ENCODE measurements at regions not wholly inside any gene's neighbourhood (a gene's known extent, or its start where the extent isn't known, plus 50 kb on each side); places are given as distances from the start of the nearest gene placed in this dataset.
"Not testable (repeated sequence)": the region's sequence is repeated elsewhere in the genome, so short reads cannot be mapped to it uniquely, and the experiment has no call there.

DNA sequence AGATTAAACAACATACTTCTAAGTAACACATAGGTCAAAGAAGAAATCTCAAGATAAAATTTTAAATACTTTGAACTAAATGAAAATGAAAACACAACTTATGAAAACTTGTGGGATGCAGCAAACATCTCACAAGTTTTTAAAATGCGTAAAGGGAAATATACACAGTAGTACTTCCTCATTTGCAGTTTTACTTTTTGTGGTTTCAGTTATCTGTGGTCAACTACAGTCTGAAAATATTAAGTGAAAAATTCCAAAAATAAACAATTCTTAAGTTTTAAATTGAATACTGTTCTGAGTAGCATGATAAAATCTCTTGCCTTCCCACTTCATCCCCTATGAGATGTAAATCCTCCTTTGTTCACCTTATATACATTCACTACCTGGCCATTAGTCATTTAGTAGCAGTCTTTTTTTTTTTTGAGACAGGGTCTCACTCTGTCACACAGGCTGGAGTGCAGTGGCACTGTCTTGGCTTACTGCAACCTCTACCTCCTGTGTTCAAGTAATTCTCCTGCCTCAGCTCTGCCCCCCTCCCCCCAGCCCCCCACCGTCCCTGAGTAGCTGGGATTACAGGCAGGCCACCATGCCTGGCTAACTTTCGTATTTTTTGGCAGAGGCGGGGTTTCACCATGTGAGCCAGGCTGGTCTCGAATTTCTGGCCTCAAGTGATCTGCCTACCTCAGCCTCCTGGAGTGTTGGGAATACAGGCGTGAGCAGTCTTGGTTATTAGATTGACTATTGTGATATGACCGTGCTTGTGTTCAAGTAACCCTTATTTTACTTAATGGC lies 154.6 kb upstream of the AHI1 start:
- peak; percentile 48 for DNase-seq (ENCODE audit: low spot score)

DNA sequence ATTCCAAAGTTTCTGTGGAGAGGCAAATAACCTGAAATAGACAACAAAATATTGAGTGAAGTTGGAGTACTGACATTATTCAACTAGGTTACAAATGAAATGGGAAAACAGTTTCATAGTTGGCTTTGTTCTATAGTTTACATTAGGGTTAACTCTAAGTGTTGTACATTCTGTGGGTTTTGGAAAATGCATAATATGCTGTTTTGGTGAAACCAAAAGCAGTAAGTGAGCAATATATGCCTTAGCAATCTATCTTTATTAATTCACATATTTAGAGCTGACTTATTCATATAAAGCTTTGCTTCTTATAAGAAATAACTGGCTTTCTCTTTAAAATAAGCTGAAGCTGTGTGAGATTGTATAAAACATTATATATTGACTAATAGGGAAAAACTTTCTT lies 157.5 kb upstream of the AHI1 start:
- no peak for DNase-seq (ENCODE audit: low spot score)

DNA sequence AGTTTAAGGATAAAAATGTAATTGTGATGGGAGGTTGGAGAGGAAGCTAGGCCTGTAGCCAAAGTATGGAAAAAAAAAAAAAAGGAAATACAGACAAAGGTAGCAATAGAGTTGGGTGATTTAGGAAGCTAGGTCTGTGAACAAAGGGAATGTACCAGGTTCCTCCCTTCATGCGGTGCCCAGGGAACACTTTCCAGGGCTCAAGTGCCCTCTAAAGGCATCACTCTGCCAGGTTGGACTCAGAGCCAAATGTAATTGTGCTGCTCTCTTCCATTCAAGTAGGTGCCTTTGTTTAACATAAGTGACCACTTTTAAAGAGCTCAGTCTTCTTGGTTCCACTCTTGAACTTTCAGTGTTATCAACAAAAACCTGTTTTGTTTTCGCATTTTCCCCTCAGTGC lies 159.7 kb upstream of the AHI1 start:
- no peak for DNase-seq (ENCODE audit: low spot score)

DNA sequence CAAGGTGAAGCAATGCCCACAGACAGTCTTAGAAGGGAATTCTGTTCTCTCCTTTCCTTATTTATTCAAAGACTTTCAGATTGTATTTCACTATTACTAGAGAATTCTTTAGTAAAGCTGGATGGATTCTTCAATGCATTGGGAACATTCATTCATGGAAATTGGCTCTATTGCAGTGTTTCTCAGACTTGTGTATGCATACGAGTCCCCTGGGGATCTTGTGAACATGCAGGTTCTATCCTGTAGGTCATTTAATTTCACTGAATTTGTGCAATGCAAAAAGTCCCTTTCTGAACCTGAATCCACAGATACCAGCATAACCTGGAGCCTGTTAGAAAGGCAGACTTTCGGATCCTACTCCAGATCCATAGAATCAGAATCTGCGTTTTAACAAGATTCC lies 160.9 kb upstream of the AHI1 start:
- no peak for DNase-seq (ENCODE audit: low spot score)

DNA sequence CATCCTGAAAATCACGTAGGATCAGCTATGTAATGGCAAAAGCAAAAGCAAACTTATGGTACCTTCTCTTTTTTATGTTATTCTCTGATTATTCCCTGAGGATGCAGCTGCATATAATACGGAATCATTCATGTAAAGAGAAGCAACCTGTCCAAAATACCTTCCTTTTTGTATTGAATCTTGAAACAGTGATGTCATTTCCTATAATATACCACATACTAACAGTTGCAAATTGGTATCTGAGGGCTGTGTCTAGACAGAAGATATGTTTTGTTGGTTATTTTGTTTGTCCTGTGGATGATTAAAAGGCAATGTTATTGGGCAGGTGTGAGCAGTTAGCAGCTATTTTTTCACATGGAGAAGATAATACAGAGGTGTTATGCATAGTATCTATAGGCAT lies 161.4 kb upstream of the AHI1 start:
- DNase-seq (ENCODE audit: low spot score), result no peak

DNA sequence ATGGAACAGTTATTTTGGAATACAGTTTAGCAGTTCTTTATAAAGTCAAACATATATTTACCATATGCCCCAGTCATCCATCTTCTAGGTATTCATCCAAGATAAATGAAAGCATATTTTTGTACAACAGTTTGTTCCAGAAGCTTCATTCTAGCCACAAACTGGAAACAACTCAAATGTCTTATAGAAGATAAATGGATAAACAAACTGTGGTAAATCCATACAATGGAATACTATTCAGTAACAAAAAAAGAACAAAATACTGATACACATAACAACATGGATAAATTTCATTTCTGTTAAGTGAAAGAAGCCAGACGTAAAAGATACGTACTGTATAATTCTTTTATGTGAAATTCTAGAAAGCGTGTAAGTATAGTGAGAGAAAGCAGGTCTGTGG lies 167.0 kb upstream of the AHI1 start:
- no peak for DNase-seq (ENCODE audit: low spot score)

DNA sequence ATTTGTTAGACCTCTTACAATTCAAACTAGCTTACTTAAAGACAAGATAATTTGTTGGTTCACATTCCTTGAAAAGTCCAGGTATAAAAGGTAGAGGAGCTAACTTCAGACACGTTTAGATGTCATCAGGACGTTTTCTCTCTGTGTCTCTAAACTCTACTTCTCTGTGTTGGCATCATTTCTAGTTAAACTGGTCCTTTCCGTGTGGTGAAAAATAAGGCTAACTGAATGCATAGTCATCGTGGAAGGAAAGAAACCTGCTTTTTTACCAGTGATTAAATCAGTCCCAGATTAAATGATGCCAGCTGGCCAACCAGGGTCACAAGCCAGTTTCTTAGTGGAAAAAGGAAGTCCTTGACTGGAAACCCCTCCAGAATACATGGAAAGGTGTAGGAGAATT lies 168.4 kb upstream of the AHI1 start:
- DNase-seq (ENCODE audit: low spot score), result no peak

DNA sequence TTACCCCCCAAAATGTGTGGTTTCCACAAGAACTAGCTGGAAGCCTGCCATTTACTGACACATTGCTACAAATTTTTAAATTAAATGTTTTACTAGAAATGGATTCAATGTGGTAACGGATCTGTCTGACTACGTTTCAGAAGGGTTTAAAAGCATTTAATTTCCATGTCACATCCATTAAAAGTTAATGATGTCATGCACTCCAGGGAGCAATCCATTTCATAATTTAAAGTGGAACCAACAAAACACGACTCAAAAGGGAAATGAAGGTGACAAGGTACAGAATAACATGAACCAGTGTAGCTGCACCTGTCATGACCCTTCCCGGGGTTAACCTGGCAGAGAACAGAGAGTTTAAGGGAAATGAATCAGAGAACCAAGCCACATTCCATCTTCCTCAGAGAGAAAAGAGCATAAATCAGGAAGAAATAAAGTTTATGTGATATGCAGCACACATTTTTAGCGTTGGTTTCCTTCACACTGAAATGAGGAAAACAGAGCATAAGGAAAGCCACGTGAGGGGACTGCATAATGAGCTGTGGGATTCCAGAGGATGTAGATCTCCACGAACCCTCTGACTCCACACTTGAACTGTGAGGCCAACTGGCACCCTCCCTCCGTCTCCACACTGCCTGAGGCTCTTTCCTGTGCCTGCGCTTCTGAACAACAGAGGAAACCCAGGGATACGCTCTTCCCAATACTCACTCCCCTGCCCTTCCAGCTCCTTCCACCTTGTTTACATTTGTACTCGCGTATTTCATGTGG lies 170.3 kb upstream of the AHI1 start:
- no peak for DNase-seq (ENCODE audit: low spot score)

DNA sequence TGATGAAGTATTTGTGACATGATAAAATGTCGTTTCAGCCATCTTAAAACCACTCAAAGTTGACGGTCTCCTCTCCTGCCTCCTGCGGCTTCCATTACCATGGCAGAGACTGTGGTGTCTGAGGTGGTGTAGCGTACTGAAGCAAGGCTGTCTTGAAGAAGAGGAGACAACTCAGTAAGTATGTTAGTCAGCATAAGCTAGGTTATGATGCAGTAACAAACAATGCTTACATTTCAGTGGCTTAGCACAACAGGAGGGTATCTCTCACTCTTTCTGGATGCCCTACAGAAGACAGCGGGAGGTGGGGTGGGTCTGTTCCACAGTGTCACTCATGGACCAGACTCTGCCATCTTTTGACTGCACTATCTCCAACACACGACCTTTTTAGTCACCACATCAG lies 174.7 kb upstream of the AHI1 start:
- DNase-seq (ENCODE audit: low spot score), result no peak

DNA sequence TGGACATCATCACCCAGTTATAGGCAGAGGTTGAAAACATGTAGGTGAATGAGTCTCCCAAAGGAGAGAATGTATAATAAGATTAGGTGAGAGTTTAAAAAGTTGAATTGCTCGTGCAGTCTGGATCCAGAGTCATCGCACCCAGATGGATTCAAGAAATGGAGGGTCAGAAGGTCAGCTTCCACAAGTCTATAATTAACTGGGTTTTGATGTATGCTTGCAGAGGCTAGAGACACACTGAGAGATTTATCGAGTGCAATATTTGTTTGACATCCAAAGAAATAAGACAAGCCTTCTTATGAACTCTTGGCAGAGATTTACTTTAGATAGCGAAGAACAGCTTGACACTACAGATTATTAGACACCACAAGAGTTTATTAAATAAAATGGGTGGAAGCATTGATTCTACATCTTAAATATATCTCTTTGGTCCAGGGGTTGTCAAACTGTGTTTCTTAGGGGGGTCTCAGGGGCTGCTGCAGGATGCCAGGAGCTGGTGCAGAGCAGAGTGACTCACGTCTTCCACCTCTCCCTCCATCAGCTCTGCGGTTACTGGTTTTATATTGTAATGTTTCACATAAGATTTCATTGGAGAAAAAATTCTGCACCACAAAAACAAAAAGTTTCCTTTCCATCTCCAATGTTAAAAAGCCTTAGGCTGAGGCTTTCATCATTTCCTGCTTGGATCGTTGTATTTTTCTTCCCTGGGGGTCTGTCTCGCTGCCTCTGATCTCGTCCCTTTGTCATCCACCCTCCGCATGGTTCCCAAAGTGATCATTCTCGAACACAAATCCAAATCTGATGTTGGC lies 176.2 kb upstream of the AHI1 start:
- DNase-seq (ENCODE audit: low spot score), result no peak

DNA sequence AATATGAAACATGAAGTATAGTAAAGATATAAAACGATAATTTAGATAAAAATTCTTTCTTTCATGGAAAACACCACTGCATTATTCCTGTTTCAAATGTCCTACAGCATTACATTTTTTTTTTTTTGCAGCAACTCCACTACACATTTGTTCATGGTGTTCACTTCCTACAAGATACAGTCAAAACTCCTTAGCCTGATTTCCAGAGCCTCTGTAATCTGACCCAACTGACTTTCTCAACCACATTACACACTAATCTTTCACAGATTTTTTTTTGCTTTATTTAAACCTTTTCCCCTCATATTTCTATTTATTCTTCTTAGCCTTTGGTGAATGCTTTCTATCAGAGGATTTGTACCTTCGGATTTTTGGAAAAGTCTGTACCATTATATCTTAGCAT lies 176.5 kb upstream of the PDE7B start:
- no peak for DNase-seq (ENCODE audit: low spot score)

DNA sequence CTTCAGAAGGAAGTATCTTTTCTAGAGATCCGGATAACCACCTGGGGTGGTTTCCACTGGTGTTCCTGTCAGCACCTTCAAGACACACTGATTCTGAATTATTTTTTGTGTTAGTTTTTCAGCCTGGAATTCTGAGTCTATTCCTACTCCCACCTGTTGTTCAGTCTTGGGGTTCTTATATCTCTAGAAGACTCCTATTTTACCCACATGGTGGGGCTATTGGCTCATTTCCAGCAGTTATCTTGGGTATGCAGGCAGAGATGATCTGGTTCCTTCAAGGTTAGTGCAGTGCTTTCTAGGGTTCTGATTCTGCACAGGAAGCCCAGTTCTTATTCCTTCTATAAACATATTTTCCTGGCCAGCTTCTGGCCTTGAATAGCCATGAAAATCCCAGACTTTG lies 175.6 kb upstream of the PDE7B start:
- DNase-seq (ENCODE audit: low spot score), result peak; percentile 80

DNA sequence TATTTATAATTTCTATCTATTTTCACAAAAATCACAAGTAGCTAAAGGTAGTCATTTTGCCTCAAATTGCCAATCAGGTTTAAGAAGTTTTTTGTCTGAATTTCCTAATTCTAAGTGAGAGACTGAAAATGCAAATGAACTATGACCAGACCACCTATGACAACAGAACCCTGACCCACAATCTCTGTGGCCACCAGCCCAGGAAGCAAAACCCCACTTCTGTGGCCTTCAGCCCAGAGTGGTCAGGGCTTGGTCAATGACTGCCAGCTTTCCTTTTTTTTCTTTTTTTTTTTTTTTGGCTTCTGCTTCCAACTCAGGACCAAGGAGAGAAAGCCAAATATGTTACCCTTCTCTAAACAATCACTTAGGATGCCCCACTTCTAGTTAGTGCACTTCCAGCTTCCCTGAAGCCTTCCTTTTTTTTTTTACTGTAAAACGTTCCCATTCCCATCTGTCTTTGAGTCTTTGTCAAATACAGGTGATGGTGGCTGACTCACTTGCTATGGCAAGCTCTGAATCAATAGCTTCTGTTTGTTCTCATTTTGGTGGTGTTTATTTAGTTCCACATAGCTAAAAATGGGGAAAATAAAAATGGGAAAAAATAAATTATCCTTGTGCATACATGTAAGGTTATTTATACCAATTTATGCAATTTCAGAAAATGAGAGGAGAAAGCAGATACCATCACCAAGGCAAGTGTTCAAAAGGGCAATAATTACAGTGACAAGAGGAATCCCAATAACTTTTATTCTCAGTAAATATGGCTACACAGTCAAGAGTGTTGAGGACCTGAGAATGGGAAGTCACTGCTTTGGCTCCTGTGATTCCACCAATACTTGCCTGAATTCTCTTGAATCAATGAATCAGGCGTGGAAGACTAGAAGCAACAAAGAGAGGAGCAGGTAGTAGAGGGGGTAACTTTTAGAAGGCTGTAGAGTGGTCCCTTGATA lies 170.3 kb upstream of the PDE7B start:
- no peak for DNase-seq (ENCODE audit: low spot score)

DNA sequence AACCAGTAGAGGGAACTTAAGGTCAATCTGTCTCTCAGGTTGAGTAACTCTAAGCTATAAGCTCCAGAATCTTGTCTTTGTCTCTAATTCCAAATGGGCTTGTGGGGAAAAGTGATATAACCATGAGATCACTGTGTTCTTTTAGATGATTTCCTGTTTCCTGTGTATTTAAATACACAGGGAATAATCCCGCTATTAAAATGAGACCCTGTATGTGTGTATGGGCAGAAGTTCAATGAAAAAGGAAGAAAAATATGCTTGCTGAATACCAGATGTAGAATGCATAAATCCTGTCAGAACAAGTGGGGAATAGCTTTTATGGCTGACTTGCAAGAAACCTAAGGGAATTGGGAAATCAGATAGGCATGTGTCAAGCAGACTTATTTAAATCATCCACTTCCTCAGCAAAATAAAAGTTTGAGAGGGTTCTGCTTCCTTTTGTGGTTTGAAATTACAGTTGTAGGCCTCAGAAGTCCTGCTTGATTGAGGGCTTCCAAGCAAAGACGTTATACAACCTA lies 164.7 kb upstream of the PDE7B start:
- DNase-seq (ENCODE audit: low spot score), result no peak

DNA sequence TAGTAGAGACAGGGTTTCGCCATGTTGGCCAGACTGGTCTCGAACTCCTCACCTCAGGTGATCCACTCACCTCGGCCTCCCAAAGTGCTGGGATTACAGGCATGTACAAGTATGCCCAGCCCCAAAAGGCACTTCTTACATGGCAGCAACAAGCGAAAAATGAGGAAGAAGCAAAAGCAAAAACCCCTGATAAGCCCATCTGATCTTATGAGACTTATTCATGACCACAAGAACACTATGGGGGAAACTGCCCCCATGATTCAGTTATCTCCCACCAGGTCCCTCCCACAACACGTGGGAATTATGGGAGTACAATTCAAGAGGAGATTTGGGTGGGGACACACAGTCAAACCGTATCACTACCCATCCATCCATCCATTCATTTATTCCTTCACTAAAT lies 163.0 kb upstream of the PDE7B start:
- not testable (repeated sequence) for DNase-seq (ENCODE audit: low spot score)

DNA sequence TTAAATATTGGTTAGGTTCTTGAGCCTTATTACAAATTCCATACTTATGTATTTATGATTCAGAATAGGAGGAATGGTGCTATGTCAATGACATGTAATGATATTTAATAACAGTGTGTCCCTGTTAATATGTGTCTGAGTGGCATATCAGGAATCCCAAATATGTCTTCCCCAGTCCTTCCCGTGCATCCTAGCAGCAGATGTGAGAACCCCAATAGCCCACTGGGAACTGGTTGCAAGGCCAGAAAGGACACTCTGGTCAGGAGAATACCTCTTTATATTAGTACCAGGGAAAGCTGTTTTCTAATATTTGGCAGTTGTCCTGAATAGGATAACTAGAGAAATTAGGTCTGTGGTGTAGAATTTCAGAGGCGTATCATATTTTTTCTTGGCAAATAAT lies 159.1 kb upstream of the PDE7B start:
- DNase-seq (ENCODE audit: low spot score), result no peak

DNA sequence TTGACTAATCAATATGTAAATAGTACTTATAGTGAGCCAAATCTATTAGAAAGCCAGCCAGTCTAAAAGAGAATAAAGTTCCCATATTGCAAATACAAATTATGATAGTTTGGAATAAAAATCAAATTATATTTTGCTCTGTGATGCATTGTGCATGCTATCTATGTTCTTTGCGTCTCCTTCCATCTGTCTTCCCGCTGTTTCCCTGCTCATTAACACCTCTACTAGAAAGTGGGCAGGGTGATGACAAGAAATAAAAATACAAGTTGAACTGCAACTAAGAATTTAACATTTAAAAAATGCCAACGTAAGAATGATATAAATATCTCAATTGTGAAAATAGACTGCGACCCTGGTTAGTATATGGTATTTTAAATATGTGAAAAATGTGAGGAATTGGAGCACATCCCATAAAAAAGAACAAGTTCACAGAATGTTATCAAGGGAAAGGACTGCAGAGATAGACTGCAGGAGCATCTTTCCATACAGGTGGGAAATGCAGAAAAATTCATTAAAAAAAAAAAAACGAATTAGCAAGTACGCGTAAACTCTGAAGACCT lies 157.6 kb upstream of the PDE7B start:
- DNase-seq (ENCODE audit: low spot score), result no peak

DNA sequence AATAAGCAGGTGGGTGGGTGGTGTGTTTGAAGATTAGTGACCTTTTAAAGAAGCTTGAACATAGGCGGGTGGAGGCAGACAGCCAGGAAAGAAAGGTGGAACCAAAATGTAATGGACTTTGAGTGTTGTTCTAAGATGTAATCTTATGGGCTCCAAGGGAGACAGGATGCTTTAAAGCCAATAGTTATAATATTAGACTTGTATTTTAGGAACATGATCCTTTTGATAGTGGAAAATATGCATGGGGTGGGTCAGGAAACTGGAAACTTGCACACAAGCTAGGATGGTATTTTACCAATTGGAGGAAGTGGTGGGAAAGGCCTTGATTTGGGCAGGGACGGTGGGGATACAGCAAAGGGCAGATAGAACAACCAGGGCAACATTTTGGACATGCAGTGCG lies 151.8 kb upstream of the PDE7B start:
- no peak for DNase-seq (ENCODE audit: low spot score)

DNA sequence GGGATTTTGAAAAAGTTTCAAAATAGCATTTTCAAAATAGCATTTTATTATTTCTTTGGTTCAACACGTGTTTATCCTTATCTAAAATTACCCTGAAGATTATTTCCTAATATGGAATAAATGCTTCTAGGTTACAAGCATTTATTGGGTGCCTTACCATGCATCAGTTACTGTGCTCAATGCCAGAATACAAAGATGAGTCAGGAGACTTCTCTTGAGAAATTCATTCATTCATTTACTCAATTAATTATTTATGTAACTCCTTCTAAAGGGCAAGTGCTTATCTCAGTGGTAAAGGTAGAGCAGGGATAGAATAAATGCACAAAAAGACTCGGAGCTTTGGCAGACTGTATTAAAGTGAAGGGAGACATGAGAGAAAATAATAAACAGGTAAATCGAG lies 150.1 kb upstream of the PDE7B start:
- no peak for DNase-seq (ENCODE audit: low spot score)

DNA sequence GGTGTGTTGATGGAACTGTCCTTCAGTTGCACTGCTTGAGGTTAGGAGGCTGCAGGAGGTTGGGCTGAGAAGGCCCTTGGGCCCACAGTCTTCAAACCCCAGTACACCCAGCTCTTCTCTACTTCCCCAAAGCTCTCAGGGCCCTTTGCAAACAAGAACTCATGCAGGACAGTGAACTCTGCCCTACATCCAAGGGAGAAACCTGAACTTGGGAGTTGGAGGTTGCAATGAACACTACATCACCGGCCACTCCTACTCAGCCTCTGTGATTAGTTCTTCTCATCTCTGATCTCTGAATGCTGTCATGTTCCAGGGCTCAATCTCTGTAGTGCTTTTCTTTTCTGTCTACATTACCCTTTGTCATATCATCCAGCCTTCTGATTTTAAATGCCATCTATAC lies 148.5 kb upstream of the PDE7B start:
- DNase-seq (ENCODE audit: low spot score), result no peak

DNA sequence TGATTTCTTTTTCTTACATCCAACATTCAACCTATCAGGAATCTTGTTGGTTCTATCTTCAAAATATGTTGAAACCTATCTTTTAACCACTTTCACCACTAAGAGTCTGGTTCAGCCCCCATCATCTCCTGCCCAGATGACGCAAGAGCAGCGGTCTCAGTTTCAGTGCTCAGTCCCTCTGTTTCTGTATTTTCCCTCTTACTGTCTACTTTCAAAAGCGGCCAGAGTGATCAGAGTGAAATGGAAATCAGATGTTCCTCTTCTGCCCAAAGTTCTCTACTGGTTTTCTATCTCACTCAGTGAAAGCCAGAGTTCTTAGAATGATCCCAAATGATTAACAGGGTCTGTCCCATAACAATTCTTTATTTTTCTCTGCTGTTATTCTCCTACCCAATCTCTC lies 147.9 kb upstream of the PDE7B start:
- no peak for DNase-seq (ENCODE audit: low spot score)

Data from NAMALWA (cell line).